HepG2 (cell line): ENCODE measurements at regions not wholly inside any gene's neighbourhood (a gene's known extent, or its start where the extent isn't known, plus 50 kb on each side); places are given as distances from the start of the nearest gene placed in this dataset.

Source experiments
- ATAC-seq: fragments of 200-7000 bp; cut with Tn5 transposase; 3 replicates; pipeline ENCODE4 v1.9.1; 2020; ENCODE audit warnings: mild to moderate bottlenecking, moderate library complexity
- BruUV-seq: library from RNA; stranded (reverse); fragments of 400-500 nt; replicated peaks from 2 replicates; lab custom pipeline; 2021; lab: Mats Ljungman, UMichigan
- CTCF ChIA-PET: fragments of 300-600 bp; formaldehyde crosslinking; extraction: SDS; loops from one replicate; lab custom pipeline; 2021; ENCODE audit warnings: low total read pairs, inconsistent platforms, low intra/inter-chr PET ratio; lab: Yijun Ruan, JAX
- POLR2A ChIA-PET: fragments of 350-600 bp; sonication (Branson Sonifier 250); formaldehyde crosslinking; loops from one replicate; lab custom pipeline; 2020; ENCODE audit warnings: antibody characterized with exemption, inconsistent platforms; lab: Yijun Ruan, JAX
- DNase-seq: peaks from one replicate; pipeline ENCODE4 v3.0.0-alpha.2; 2015; ENCODE audit warnings: low spot score
- FAIRE-seq: peaks from 3 replicates; lab custom pipeline; 2011; peaks lifted over from hg19 to GRCh38; lab: Jason Lieb, UNC
- H2AFZ ChIP-seq: one replicate; pipeline ENCODE4 v1.6.1; 2011; ENCODE audit warnings: low read length, inconsistent platforms
- H3K27ac ChIP-seq: fragments of 300-600 bp; 3 replicates; pipeline ENCODE4 v1.8.0; 2011; ENCODE audit warnings: mixed run types, mild to moderate bottlenecking, mixed read lengths, low read length, inconsistent platforms; ENCODE audit not compliant: insufficient read depth; ENCODE audit errors: extremely low read length
- H3K27me3 ChIP-seq, 2 experiments: fragments of 200-600 bp in 1 of 2; 2 replicates in 1 of 2; 3 replicates in 1 of 2; pipeline versions ENCODE4 v1.6.0 to v1.8.0; 2011; ENCODE audit warnings: low read length in 2 of 2, mild to moderate bottlenecking in 2 of 2, moderate library complexity in 2 of 2, inconsistent platforms in 1 of 2; ENCODE audit not compliant: insufficient read depth in 2 of 2, control insufficient read depth in 1 of 2
- H3K36me3 ChIP-seq, 2 experiments: fragments of 200-600 bp in 1 of 2; replicated peaks in 1 of 2; 2 replicates in 1 of 2; 3 replicates in 1 of 2; pipeline versions ENCODE4 v1.5.1 to v1.8.0; 2011; ENCODE audit warnings: low read length in 2 of 2, inconsistent platforms in 1 of 2; ENCODE audit not compliant: insufficient read depth in 2 of 2, control insufficient read depth in 1 of 2
- H3K4me1 ChIP-seq: 2 replicates; pipeline ENCODE4 v1.5.1; 2012; ENCODE audit warnings: low read length, inconsistent platforms; ENCODE audit not compliant: insufficient read depth
- H3K4me2 ChIP-seq: 2 replicates; pipeline ENCODE4 v1.6.0; 2011; ENCODE audit warnings: low read depth, low read length, inconsistent platforms
- H3K4me3 ChIP-seq, 3 experiments: fragments of 200-600 bp in 1 of 3; sonication (generic), shearing (Covaris generic) in 1 of 3; replicated peaks in 1 of 3; 2 replicates each; pipeline ENCODE4 v1.5.1; 2011 to 2016; ENCODE audit warnings: low read length in 3 of 3, inconsistent platforms in 2 of 3, low read depth in 2 of 3, mild to moderate bottlenecking in 2 of 3, control low read depth in 1 of 3, mixed read lengths in 1 of 3; ENCODE audit not compliant: insufficient read depth in 1 of 3
- H3K79me2 ChIP-seq: one replicate; pipeline ENCODE4 v1.6.1; 2011; ENCODE audit warnings: low read length, inconsistent platforms; ENCODE audit not compliant: insufficient read depth
- H3K9ac ChIP-seq: 2 replicates; pipeline ENCODE4 v1.6.0; 2011; ENCODE audit warnings: mild to moderate bottlenecking, low read depth, low read length, inconsistent platforms; ENCODE audit not compliant: insufficient read depth
- H3K9me3 ChIP-seq: 2 replicates; pipeline ENCODE4 v1.5.1; 2012; ENCODE audit warnings: mild to moderate bottlenecking, low read length
- H4K20me1 ChIP-seq: 2 replicates; pipeline ENCODE4 v1.6.0; 2011; ENCODE audit warnings: inconsistent platforms, mild to moderate bottlenecking, low read length, moderate library complexity; ENCODE audit not compliant: insufficient read depth
- ARHGAP35 ChIP-seq: sonication (generic); formaldehyde crosslinking; IDR thresholded peaks from 2 replicates; pipeline ENCODE4 v1.9.0; 2022; ENCODE audit warnings: mild to moderate bottlenecking, inconsistent platforms, moderate library complexity, missing genetic modification reagents, borderline replicate concordance
- CENPX ChIP-seq: sonication (generic); formaldehyde crosslinking; IDR thresholded peaks from 2 replicates; pipeline ENCODE4 v1.9.0; 2021; ENCODE audit warnings: mild to moderate bottlenecking, missing genetic modification reagents, moderate library complexity
- MAFF ChIP-seq: IDR thresholded peaks from 2 replicates; pipeline ENCODE4 v1.6.1; 2011; ENCODE audit warnings: low read depth, low read length, improper control_type of control experiment
- NAIF1 ChIP-seq: sonication (generic); formaldehyde crosslinking; IDR thresholded peaks from 2 replicates; pipeline ENCODE4 v1.5.0; 2020; ENCODE audit warnings: mild to moderate bottlenecking, missing genetic modification reagents, borderline replicate concordance
- NCOR1 ChIP-seq: fragments of 200-600 bp; sonication (generic); IDR thresholded peaks from 2 replicates; pipeline ENCODE4 v1.7.0; 2017; ENCODE audit warnings: antibody characterized with exemption, low read length, borderline replicate concordance
- NFYB ChIP-seq: sonication (generic); formaldehyde crosslinking; IDR thresholded peaks from 2 replicates; pipeline ENCODE4 v1.4.0; 2020; ENCODE audit warnings: missing genetic modification reagents
- NR2F1 ChIP-seq, 2 experiments: fragments of 450-650 bp in 1 of 2; formaldehyde crosslinking in 1 of 2; IDR thresholded peaks; 2 replicates each; pipeline versions ENCODE4 v1.5.0 to v1.6.1; 2016 to 2020; ENCODE audit warnings: mild to moderate bottlenecking in 1 of 2, missing compliant biosample characterization in 1 of 2, missing genetic modification reagents in 1 of 2, moderate library complexity in 1 of 2
- PCBP1 ChIP-seq: fragments of 200-400 bp; formaldehyde crosslinking; IDR thresholded peaks from 2 replicates; pipeline ENCODE4 v1.6.1; 2017; ENCODE audit warnings: mild to moderate bottlenecking, low read depth, low read length, borderline replicate concordance
- SP4 ChIP-seq: sonication (generic); formaldehyde crosslinking; IDR thresholded peaks from 2 replicates; pipeline ENCODE4 v1.8.1; 2023; ENCODE audit warnings: mild to moderate bottlenecking, missing genetic modification reagents
- SSRP1 ChIP-seq: IDR thresholded peaks from 2 replicates; pipeline ENCODE4 v1.6.1; 2016; ENCODE audit warnings: control low read depth
- ZNF260 ChIP-seq: sonication (generic); formaldehyde crosslinking; IDR thresholded peaks from 2 replicates; pipeline ENCODE4 v1.4.0; 2020; ENCODE audit warnings: missing genetic modification reagents, low read depth, mild to moderate bottlenecking, borderline replicate concordance
- ZNF317 ChIP-seq: sonication (generic); formaldehyde crosslinking; IDR thresholded peaks from 2 replicates; pipeline ENCODE4 v1.5.0; 2020; ENCODE audit warnings: mild to moderate bottlenecking, missing genetic modification reagents
- ZNF577 ChIP-seq: sonication (generic); formaldehyde crosslinking; IDR thresholded peaks from 2 replicates; pipeline ENCODE4 v1.4.0; 2020; ENCODE audit warnings: mild to moderate bottlenecking, low read depth, missing genetic modification reagents, borderline replicate concordance
- ZNF629 ChIP-seq: sonication (generic); formaldehyde crosslinking; conservative IDR thresholded peaks from 2 replicates; pipeline ENCODE4 v1.5.0; 2020; ENCODE audit warnings: missing genetic modification reagents
- ZNF766 ChIP-seq: sonication (generic); formaldehyde crosslinking; IDR thresholded peaks from 2 replicates; pipeline ENCODE4 v1.5.0; 2020; ENCODE audit warnings: missing genetic modification reagents, borderline replicate concordance
- ZNF879 ChIP-seq: sonication (generic); formaldehyde crosslinking; IDR thresholded peaks from 2 replicates; pipeline ENCODE4 v1.8.1; 2023; ENCODE audit warnings: missing genetic modification reagents
- WGBS: methylation state at CpG from one replicate; pipeline ENCODE4 v1.1.6; 2017; ENCODE audit warnings: low lambda C conversion rate; 5-methylcytosine and 5-hydroxymethylcytosine counted together
- in situ Hi-C: cut with HindIII; loops from 2 replicates; pipeline ENCODE4 v1.10.0; 2017; ENCODE audit warnings: low pct_unique_long_range_greater_than_20kb; ENCODE audit not compliant: extremely low pct_ligation_motif_present
- intact Hi-C: fragments of 100-400 bp; cut with micrococcal nuclease; formaldehyde crosslinking; loops from one replicate; pipeline ENCODE4 v1.10.0; 2022; ENCODE audit not compliant: unreplicated experiment
- TF ChIP-seq, protein P1 (sequence below): sonication (generic); formaldehyde crosslinking; IDR thresholded peaks from 2 replicates; pipeline ENCODE4 v1.4.0; 2020; ENCODE audit warnings: missing genetic modification reagents
- TF ChIP-seq, protein P2 (sequence below): sonication (generic); formaldehyde crosslinking; IDR thresholded peaks from 2 replicates; pipeline ENCODE4 v1.4.0; 2020; ENCODE audit warnings: mild to moderate bottlenecking, missing genetic modification reagents

DNA sequence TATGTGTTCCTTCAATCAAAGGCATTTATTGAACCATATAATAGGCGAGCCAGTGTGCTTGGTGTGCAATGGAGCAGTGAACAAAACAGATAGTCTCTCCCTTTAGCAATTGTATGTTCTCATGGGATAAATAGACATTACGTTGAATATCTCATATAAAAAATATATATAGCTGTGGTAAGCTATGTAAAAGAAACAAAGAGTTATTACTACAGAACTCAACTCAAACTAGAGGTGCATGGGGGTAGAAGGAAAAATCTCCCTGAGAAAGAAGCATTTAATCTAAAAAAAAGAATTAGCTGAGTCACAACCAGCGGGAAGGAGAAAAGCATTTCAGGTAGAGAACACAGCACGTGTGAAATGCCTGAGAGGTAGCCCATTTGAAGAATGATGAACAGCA is 919.3 kb downstream of the CDH11 start:
- Histone ChIP-seq H3K9ac (no peak overlapping the region), H3K27me3 (no peaks in the 10 kb centered on the region), H3K4me1 (no peaks in the 10 kb centered on the region), H2AFZ (no peak overlapping the region), H4K20me1 (no peaks in the 10 kb centered on the region), H3K4me3 (no peak overlapping the region), H3K9me3 (no peaks in the 10 kb centered on the region), H3K36me3 (no peaks in the 10 kb centered on the region), H3K79me2 (no peaks in the 10 kb centered on the region), H3K27ac (no peak overlapping the region), H3K4me2 (no peak overlapping the region)
- no peak for ATAC-seq
- TF ChIP-seq NR2F1 (CRISPR knock-in tag; IDR thresholded peaks at IDR 0.05) (no peak), CENPX (no peak), SP4 (no peak), NFYB (no peak), ARHGAP35 (CRISPR knock-in tag) (no peak), ZNF879 (CRISPR knock-in tag) (no peak)
- TF ChIP-seq, protein P1, sequence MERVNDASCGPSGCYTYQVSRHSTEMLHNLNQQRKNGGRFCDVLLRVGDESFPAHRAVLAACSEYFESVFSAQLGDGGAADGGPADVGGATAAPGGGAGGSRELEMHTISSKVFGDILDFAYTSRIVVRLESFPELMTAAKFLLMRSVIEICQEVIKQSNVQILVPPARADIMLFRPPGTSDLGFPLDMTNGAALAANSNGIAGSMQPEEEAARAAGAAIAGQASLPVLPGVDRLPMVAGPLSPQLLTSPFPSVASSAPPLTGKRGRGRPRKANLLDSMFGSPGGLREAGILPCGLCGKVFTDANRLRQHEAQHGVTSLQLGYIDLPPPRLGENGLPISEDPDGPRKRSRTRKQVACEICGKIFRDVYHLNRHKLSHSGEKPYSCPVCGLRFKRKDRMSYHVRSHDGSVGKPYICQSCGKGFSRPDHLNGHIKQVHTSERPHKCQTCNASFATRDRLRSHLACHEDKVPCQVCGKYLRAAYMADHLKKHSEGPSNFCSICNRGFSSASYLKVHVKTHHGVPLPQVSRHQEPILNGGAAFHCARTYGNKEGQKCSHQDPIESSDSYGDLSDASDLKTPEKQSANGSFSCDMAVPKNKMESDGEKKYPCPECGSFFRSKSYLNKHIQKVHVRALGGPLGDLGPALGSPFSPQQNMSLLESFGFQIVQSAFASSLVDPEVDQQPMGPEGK (CRISPR knock-in tag) = no peak
- FAIRE-seq = no peak
- 2% methylated on average over 4 of the region's 4 CpGs for WGBS
- intact Hi-C loops = no loop called here
- CTCF ChIA-PET = no interaction called here
- in situ Hi-C loops = no loop called here
- DNase-seq = no peak
- POLR2A ChIA-PET = no interaction called here
- no TSS peak for BruUV-seq

DNA sequence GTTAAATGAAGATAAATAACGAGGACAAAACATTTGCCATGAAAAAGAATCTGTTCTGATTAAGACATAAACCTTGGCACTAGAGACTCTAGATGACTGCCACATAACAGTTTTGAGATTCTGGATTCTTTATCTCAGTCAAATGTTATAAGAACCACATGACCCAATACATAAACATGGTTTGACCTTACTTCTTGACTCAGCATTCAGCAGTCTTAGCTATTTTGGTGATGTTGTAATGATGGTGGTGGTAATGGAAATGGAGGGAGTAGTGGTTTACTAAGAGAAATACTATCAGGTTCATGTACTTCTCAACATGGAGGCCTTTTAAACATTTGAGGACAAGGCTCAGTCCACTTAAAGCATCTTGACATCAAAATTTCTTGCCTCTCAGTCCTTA is 925.4 kb downstream of the CDH11 start:
- ATAC-seq (no peak), FAIRE-seq (no peak), DNase-seq (no peak)
- H3K4me2 ChIP-seq = no peak overlapping the region
- H3K9ac ChIP-seq = no peak overlapping the region
- 0% methylated on average over 1 of the region's 1 CpG for WGBS
- BruUV-seq = no TSS peak
- H3K9me3 ChIP-seq = peaks cover 4% of the 10 kb centered on the region; the same call in 1 of the 2 replicates
- in situ Hi-C loops = no loop called here
- intact Hi-C loops = no loop called here
- POLR2A ChIA-PET = no interaction called here
- H4K20me1 ChIP-seq = no peaks in the 10 kb centered on the region
- H3K79me2 ChIP-seq = no peaks in the 10 kb centered on the region
- H3K27me3 ChIP-seq = no peaks in the 10 kb centered on the region
- H2AFZ ChIP-seq = no peak overlapping the region
- CTCF ChIA-PET = no interaction called here
- H3K27ac ChIP-seq = no peak overlapping the region
- H3K36me3 ChIP-seq = no peaks in the 10 kb centered on the region
- H3K4me3 ChIP-seq = no peak overlapping the region
- no peaks in the 10 kb centered on the region for H3K4me1 ChIP-seq
- TF ChIP-seq ZNF629 (CRISPR knock-in tag) (no peak), ZNF766 (CRISPR knock-in tag) (no peak), ZNF260 (CRISPR knock-in tag) (no peak), SSRP1 (CRISPR knock-in tag) (no peak), NCOR1 (no peak), PCBP1 (no peak), ZNF577 (no peak), ZNF317 (no peak), NAIF1 (CRISPR knock-in tag) (no peak), MAFF (no peak)
- TF ChIP-seq, protein P2, sequence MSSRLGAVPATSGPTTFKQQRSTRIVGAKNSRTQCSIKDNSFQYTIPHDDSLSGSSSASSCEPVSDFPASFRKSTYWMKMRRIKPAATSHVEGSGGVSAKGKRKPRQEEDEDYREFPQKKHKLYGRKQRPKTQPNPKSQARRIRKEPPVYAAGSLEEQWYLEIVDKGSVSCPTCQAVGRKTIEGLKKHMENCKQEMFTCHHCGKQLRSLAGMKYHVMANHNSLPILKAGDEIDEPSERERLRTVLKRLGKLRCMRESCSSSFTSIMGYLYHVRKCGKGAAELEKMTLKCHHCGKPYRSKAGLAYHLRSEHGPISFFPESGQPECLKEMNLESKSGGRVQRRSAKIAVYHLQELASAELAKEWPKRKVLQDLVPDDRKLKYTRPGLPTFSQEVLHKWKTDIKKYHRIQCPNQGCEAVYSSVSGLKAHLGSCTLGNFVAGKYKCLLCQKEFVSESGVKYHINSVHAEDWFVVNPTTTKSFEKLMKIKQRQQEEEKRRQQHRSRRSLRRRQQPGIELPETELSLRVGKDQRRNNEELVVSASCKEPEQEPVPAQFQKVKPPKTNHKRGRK = no peak
